ENCODE measurements at regions not wholly inside any gene's neighbourhood (a gene's known extent, or its start where the extent isn't known, plus 50 kb on each side); places are given as distances from the start of the nearest gene placed in this dataset.
"Not testable (repeated sequence)": the region's sequence is repeated elsewhere in the genome, so short reads cannot be mapped to it uniquely, and the experiment has no call there.

DNA sequence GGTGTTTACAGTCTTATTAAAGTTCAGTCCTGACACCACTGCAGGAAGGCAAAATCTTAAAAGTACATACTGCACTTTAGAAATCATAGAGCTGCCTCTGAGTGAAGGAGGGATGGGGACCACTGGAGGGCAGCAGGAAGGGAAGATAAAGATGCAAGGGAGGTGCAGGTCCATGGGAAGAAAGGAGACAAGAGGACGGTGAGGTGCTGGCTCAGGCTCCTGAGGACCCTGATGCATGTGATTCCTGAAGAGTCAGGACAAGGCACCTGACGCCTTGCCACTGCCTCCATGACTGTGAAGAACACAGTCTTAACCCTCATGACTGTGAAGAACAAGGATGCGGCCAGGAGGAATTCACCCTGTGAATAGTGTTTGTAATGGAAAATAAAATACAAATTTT is 116.2 kb upstream of the NPAS2 start:
- DNase-seq: no peak

DNA sequence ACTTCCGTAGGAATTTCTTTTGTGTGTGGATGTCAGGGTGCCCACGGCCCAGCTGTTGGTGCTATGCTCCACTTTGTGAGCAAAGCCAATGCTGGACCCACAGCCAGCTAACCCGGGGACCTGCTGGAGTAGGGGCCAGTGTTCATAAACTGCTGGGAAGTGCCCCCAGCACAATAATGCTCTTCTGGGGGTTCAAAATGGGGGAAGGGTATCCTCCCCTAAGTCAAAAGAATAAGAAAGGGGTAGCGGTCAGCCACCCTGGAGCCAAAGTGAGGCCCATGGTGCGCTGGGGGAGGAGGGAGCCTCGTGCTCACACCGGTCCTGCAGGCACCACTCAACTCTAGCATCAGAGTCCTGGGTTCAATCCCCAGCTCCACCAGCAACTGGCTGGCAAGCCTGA is 115.8 kb upstream of the NPAS2 start:
- DNase-seq: no peak

DNA sequence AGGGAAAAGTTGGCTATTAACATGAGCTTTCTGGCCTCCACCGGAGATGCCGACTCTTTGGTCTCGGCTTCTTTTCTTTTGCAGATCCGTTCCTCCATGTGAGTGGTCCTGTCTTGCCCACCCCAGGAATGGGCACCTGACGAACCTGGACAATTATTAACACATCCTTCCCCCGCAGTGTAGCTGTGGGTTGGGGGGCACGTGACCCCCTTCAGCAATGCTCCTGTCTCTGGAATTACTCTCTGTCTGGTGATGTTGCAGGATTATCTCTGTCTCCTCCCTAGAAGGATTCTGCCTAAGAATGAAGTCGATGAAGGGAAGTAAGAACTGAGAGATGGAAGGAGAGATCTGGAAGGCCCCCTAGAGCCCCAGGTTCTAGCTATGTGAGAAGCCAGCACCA is 115.2 kb upstream of the NPAS2 start:
- no peak for DNase-seq

DNA sequence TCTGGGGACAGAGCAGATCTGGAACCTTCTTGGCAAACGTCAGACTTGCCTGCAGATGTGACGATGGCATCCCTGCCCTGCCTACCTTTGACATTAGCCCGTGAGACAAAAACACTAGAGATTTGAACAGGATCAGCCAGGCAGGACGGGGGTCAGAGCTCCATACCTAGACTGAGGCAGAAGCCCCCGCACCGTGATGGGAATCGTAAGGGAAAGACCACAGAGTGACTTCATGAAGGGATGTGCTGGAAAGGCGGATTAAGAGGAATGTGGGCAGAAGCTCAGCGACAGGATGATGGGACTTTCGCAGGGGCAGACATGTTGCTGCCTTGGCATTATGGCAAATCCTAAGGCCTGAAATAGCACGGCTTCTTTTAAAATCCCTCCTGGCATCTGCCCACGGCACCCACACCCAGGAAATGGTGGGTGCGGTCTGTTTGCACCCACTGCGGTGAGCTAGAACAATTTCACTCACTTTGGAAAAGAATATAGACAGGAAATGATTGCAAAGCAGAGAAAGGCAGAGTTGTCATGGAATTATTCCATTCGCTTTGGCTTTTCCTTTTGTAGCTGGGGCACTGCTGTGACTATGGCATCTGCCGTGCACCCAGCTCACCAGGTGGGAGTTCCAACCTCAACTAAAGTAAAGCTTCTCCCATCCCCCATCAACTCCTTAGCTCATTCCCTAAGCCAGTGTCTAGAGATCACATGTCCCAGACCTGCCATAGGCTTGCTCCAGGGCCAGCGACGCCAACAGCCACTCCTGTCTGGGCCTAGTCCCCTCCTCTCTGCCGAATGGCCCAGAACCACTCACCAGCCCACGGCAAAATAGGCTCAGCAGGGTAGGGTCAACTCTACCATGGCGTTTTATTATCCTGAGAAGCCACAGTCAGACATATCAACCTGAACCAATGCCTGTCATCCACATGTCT is 112.7 kb upstream of the NPAS2 start:
- no peak for DNase-seq

DNA sequence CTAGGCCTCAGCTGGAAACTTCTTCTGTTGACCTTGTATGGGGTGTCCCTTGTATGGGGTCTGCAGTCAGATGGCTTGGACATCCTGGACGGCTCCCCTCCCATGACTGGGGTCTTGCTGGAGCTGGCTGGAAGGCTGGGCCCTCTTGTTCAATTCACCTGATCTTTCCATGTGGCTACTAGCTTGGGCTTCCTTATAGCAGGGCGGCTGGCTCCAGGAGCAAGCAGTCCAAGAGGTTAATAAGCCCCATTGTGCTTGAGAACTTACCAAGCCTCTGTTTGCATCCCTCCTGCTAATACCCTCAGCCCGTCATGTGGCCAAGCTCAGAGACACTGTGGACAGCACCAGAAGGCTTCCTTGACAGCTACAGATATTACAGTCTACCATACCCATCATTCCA is 111.6 kb upstream of the NPAS2 start:
- no peak for DNase-seq

DNA sequence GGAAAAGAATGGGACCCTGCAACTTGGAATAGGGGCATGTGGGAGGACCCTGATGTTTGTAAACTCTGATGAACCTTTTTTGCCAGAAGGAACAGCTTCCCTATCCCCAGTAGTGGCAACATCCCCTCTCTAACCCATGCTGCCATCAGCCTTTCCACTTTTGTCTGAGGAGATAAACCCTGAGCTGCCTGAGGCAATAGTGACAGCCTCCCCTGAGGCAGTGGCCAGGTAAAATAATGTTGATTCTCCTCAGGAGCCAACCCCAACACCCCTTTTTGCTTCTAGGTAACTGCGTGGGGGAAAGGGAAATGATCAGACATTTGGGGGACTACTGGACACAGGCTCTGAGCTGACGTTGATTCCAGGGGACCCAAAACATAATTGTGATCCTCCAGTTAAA is 106.8 kb upstream of the NPAS2 start:
- no peak for DNase-seq

DNA sequence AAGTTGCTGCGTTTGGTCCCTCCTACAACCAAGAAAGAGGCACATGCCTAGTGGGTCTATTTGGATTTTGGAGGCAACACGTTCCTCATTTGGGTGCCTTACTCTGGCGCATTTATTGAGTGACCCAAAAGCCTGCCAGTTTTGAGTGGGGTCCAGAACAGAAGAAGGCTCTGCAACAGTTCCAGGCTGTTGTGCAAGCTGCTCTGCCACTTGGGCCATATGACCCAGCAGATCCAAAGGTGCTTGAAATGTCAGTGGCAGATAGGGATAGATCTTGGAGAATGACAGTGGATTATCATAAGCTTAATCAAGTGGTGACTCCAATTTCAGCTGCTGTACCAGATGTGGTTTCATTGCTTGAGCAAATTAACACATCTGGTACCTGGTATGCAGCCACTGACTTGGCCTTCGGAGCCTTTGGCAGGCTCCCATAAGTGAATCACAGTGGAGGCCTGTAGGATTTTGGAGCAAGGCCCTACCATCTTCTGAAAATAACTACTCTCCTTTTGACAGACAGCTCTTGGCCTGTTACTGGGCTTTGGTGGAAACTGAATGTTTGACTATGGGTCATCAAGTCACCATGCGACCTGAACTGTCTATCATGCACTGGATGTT is 105.4 kb upstream of the NPAS2 start:
- DNase-seq: not testable (repeated sequence)

DNA sequence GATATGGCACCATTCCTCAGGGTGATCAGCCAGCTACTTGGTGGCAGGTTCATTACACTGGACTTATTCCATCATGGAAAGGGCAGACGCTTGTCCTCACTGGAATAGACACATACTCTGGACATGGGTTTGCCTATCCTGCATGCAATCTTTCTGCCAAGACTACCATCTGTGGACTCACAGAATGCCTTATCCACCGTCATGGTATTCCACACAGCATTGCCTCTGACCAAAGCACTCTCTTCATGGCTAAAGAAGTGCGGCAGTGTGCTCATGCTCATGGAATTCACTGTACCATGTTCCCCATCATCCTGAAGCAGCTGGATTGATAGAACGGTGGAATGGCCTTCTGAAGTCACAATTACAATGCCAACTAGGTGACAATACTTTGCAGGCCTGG is 104.1 kb upstream of the NPAS2 start:
- not testable (repeated sequence) for DNase-seq

DNA sequence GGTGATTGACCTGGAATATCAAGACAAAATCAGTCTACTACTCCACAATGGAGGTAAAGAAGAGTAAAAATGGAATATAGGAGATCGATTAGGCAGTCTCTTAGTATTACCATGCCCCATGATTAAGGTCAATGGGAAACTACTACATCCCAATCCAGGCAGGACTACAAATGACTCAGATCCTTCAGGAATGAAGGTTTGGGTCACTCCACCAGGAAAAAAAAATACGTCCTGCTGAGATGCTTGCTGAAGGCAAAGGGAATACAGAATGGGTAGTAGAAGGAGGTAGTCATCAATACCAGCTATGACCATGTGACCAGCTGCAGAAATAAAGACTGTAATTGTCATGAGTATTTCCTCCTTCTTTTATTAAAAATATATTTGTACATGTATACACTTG is 103.4 kb upstream of the NPAS2 start:
- no peak for DNase-seq

DNA sequence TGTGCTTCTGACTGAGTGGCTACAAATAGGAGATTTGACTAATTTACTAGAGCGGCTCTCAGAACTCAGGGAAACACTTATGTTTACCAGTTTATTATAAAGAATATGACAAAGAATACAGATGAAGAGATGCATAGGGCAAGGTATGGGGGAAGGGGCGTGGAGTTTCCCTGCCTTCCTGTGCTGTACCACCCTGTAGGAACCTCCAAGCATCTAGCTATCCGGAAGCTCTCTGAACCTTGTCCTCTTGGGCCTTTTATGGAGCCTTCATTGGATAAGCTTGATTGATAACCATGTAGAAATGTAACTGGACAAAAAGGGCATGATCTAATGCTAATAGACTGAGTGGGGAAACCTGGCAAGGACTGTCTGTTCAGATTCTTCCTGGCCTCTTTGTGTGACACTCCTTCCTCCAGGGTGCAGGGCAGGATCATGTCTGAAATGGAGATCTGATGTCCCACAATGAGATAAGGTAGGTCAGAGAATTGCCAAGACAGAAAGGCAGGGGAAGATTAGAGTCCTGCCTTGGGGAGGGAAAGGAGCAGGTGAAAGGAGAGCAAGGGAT is 101.8 kb upstream of the NPAS2 start:
- no peak for DNase-seq

DNA sequence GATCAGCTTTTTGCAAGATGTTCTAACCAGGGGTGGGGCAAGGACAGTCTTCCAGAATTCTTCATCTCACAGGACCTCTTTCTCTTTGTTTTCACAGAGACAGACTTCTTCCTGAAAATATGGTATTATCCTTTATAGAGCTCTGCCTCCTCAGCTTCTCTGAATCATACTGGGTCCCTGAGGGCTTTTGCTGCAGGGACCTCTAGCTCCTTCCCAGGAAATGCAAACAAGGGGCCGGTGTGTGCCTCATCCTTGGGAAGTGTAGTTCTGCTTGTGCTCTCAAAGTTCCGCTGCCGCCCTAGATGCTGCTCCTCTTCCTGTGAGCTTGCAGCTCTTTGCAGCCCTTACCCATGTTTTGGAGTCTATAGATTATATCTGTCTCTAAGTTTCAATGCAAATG is 99.5 kb upstream of the NPAS2 start:
- DNase-seq: no peak

DNA sequence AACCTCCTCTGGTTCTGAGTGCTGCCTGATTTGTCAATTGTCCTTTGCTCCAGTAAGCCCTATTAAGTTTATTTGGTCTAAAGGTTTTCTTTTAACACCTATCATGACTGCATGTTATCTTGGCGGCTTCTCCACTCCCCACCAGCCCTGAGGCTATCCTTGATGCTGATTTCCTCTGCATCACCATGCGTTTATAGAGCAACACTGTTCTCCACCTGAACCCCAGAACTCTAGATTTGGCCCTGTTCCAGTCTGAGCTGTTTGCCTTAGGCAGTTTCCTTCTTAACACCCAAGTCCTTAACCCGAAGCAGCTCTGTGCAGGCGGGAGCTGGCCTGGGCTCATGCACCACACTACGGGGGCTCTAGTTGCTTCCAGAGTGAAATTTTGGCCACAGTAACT is 98.2 kb upstream of the NPAS2 start:
- DNase-seq: no peak

DNA sequence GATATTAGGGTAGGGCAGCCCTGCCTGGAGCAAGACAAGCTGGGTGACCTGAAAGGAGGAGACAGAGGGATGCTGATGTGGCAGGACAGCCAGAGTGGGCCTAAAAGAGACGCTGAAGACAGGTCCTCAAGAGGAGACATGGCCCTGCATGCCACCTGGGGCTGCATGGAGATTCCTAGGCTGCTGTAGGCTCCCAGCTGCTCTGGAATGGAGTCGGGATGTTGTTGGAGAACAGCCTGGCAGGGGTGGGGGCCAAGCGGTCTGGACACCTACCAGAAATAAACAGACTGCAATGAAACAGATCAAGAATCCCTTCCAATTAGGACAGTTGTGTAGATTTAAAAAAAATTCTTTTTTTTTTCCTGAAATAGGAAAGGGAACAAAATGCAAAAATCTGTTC is 97.8 kb upstream of the NPAS2 start:
- no peak for DNase-seq

DNA sequence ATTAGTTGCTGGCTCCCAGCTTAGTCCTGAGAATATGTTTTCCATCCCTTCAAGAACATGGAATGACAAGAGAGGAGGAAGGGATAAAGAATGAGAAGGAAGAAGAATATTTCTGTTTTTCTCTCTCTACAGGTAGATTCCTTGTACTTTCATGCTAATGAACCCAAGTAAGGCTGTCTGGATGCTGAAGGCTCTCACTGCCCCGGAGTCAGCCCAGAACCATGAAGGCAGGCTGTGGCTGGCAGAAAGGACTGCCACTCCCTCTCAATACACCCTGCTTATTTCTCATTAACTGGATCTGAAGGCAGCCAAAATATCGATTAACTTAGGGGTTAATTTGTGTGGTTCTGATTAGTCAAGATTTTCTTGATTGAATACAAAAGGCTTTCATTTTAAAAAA is 93.1 kb upstream of the NPAS2 start:
- DNase-seq: no peak

DNA sequence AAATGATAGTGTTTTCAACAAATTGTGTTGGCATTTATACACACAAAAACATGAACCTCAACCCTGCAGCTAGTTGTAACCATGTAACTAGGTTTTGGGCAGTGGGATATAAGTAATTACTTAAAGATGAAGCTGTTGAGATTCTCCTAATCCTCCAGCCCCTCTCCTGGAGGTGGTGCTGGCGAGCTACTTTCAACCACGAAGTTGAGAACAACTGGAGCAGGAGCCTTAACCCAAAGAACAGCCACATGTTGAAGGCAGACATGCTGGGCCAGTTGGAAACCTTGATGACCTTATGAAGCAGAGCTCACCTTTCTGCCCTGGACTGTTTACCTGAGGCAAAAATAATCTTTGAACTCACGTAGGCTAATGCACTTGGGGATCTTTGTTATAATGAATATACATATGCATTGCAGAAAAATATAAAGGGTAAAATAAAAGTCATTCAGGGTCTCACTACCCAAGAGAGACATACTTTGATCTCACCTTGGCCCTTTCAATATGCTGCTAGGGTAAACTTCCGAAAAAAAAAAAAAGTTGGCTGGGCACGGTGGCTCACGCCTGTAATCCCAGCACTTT is 89.6 kb upstream of the NPAS2 start:
- DNase-seq: peak; percentile 59

DNA sequence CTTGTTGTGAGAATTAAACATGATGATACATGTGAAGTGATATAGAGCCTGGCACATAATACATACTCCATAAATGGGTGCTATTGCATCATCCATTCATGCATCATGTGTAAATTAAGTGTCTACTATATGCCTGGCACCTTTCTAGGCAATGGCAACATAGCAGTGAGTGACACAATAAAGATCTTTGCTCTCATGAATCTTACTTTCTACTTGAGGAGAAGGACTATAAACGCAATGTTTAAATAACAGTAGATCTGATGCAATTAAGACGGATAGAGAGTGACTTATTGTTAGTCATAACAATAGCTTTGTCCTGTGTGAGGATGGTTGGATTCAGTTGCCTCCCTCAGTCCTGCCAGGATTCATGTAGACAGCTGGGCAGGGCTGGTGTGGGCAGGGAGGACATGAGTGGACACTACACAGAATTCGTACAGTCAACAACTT is 88.4 kb upstream of the NPAS2 start:
- no peak for DNase-seq

DNA sequence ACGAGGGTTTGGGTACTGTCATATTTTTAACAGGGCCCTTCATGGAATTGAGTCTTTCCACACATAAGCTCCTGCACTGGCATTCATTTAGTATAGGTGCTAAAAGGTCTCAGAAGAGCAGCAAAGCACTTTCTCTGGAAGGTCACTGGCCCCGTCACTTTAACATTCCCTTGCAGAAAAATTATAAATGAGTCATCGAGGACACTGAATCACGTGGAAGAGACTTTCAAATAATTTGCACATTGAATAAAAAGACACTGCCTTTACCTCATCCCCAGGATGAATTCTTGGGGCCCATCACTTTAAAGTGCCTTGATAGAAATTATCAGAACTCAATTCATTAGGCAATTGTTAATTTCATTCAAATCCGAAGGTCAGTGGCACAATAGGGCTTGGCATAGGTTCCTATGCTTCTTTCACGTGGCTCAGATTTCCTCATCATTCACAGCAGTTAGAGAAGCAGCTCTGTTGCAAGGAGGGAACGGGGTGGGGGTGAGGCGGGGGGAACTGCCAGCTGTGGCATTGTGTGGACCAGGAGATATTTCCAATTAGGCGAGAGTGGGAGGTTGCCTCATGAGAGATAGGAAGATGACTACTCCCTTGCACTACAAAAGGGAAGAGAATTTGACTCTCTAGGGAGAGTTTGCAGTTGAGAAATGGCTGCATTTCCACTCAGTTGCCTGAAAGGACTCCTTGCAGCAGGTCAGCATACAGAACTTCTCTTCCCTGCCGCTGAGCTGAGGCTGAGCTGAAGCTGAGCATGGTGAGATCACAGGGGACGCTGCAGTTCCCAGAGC is 86.3 kb upstream of the NPAS2 start:
- no peak for DNase-seq

DNA sequence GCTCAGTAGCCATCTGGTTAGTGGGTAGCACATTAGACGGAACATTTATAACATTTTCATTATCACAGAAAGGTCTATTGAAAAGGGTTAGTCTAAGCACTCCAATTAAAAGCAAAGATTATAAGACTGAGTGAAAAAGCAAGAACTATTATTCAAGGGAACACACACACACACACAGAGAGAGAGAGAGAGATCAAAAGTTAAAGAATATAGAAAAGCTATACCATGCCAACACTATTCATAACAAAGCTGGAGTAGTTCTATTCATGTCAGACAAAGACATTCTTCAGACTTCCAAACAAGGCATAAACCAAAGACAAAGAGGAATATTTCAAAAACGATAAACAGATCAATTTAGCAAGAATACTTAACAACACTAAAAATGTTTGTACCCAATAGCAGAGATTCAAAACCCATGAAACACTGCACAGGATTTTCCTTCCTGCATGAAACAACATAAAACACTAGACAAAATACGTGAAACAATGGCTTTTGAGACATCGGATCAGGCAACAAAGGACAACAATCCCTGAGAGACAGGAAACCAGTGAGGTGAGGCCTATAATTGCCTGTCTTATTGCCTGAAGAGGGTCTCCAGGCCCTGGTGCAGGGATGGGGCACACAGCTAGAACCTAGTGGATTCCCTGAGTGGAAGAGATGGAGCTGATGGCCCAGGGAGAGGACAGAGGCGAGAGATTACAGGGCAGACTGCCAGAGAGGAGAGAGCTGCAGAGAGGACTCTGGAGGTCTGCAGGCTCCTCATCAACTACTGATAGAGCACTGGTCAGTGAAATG is 83.6 kb upstream of the NPAS2 start:
- no peak for DNase-seq

DNA sequence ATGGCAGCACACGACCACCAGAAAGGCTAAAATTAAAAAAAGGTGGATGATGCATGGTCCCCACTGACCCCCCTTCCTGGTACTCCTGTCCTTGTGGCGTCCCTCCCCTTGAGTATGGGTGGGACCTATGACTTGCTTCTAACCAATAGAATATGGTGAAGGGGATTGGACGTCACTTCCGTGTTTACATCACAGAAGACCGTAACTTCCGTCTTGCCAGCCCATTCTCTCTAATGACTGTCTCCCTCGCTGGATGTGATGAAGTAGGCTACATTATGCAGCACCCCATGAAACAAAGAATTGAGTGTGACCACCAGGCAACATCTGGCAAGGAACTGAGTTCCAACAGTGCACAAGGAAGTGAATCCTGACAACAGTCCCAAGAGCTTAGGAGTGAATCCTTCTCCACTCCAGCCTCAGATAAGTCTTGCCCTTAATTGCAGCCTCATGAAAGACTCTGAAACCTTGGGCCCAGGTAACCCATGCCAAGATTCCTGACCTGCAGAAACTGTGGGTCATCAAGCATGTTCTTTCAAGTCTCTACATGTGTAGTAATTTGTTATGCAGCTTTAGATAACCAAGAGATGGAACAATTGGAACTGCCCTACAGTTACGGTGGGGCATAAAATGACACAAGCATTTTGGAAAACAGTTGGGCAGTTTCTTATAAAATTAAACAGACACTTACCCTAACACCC is 80.1 kb upstream of the NPAS2 start:
- DNase-seq: no peak

DNA sequence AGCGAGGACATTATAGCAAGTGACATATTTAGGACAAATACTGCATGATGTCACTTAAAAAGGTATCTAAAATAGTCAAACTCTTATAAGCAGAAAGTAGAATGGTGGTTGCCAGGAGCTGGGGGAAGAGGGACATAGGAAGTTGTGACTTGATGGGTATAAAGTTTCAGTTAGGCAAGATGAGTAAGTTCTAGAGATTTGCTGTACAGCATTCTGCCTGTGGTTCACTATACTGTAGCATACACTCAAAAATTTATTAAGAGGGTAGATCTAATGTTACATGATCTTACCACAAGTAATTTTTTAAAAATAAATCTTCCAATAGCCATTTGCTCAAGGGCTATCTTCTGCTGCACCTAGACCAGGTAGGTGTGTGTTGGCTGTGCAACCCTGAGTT is 78.1 kb upstream of the NPAS2 start:
- no peak for DNase-seq
